Hepatocyte (in vitro differentiated cells): ENCODE measurements at regions not wholly inside any gene's neighbourhood (a gene's known extent, or its start where the extent isn't known, plus 50 kb on each side); places are given as distances from the start of the nearest gene placed in this dataset.

Experiments used
- CTCF ChIP-seq: fragments of 200-600 bp; sonication (generic); IDR thresholded peaks from 2 replicates; pipeline ENCODE4 v1.5.1; 2016; ENCODE audit warnings: antibody characterized with exemption, mild to moderate bottlenecking; ENCODE audit not compliant: poor library complexity
- EZH2 ChIP-seq: fragments of 200-600 bp; sonication (generic); IDR thresholded peaks from 2 replicates; pipeline ENCODE4 v1.6.1; 2016; ENCODE audit warnings: antibody characterized with exemption, mild to moderate bottlenecking, borderline replicate concordance
- EZH2phosphoT487 ChIP-seq: fragments of 200-600 bp; sonication (generic); IDR thresholded peaks from one replicate; pipeline ENCODE4 v1.6.1; 2018; ENCODE audit warnings: antibody characterized with exemption, mild to moderate bottlenecking, low read depth, moderate library complexity; ENCODE audit not compliant: unreplicated experiment, severe bottlenecking

- TF ChIP-seq CTCF (no peak), EZH2 (no peak), EZH2phosphoT487 (no peak)
Observed at GRCh38 chr18:39296293-39296888, 1730.8 kb upstream of the CELF4 start.
